ENCODE measurements at regions not wholly inside any gene's neighbourhood (a gene's known extent, or its start where the extent isn't known, plus 50 kb on each side); places are given as distances from the start of the nearest gene placed in this dataset.

DNA sequence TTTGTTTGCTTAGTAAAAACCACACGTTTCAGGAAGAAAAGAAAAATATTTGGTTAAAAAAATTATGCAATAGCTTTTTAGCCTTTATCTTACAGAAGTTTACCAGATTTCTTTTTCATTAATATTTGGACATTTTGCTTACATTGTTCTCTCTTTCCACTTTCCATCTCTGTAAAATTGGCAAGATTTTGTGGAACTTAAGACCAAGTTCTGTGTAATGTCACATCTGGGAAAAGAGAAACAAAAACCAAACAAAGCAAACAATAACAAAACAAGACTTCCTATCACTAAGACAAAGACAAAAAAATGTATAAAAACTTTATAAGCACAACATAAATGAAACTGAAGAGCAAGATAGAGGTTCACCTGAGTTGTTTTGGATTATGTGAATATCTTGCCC is 1392.1 kb upstream of the CELF4 start:
- DNase-seq: no peak
- 20 to 55% (median 36%) methylated on average over 1 of the region's 1 CpG for WGBS, 5 donors
- intact Hi-C loops (cut with DNase I; ENCODE audit: low total_unique reads): no loop called here

DNA sequence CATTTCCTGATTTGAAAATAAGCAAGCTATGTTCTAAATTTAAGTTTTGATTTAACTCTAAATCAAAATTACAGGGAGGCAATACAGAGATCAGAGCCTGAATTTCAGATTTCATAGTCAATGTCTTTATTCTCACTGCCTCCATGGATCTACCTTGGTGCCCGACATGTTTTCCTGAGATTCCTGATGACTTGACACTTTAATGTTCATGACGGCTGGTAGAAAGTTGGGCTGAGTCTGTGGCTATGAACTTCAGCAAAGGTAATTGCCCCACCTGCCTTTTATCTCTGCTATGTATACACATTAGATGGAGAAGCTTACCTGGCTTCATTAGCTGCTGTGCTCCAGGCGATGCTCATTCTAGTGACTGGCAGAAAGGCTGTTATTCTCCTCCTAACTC is 1390.5 kb upstream of the CELF4 start:
- Histone ChIP-seq H3K36me3 (no peaks in the 10 kb centered on the region), H3K27me3 (replicated peaks in 1 of 7) (no peaks in the 10 kb centered on the region), H3K4me3 (no peak overlapping the region), H3K9me3 (no peaks in the 10 kb centered on the region), H3K27ac (no peak overlapping the region), H3K4me1 (no peaks in the 10 kb centered on the region)
- TF ChIP-seq, protein P1, sequence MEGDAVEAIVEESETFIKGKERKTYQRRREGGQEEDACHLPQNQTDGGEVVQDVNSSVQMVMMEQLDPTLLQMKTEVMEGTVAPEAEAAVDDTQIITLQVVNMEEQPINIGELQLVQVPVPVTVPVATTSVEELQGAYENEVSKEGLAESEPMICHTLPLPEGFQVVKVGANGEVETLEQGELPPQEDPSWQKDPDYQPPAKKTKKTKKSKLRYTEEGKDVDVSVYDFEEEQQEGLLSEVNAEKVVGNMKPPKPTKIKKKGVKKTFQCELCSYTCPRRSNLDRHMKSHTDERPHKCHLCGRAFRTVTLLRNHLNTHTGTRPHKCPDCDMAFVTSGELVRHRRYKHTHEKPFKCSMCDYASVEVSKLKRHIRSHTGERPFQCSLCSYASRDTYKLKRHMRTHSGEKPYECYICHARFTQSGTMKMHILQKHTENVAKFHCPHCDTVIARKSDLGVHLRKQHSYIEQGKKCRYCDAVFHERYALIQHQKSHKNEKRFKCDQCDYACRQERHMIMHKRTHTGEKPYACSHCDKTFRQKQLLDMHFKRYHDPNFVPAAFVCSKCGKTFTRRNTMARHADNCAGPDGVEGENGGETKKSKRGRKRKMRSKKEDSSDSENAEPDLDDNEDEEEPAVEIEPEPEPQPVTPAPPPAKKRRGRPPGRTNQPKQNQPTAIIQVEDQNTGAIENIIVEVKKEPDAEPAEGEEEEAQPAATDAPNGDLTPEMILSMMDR (IDR thresholded peaks at IDR 0.05 in 8 of 11, conservative IDR thresholded peaks at IDR 0.05 in 3 of 11): no peak
- TF ChIP-seq POLR2A (IDR thresholded peaks at IDR 0.05) (no peak), POLR2AphosphoS5 (IDR thresholded peaks at IDR 0.05) (no peak)
- WGBS, 5 donors: 81 to 95% (median 84%) methylated on average over 3 of the region's 3 CpGs
- intact Hi-C loops (cut with DNase I; ENCODE audit: low total_unique reads): no loop called here
- no peak for DNase-seq

More for the DNA sequence above, 1392.1 kb upstream of the CELF4 start:
- H3K4me1 ChIP-seq: no peaks in the 10 kb centered on the region
- H3K27me3 ChIP-seq (replicated peaks in 1 of 7): no peaks in the 10 kb centered on the region
- no peaks in the 10 kb centered on the region for H3K36me3 ChIP-seq
- no peaks in the 10 kb centered on the region for H3K9me3 ChIP-seq
- H3K4me3 ChIP-seq: no peak overlapping the region
- TF ChIP-seq, protein P1 (IDR thresholded peaks at IDR 0.05 in 8 of 11, conservative IDR thresholded peaks at IDR 0.05 in 3 of 11): no peak
- TF ChIP-seq POLR2A (IDR thresholded peaks at IDR 0.05) (no peak), POLR2AphosphoS5 (IDR thresholded peaks at IDR 0.05) (no peak)
- no peak overlapping the region for H3K27ac ChIP-seq

DNA sequence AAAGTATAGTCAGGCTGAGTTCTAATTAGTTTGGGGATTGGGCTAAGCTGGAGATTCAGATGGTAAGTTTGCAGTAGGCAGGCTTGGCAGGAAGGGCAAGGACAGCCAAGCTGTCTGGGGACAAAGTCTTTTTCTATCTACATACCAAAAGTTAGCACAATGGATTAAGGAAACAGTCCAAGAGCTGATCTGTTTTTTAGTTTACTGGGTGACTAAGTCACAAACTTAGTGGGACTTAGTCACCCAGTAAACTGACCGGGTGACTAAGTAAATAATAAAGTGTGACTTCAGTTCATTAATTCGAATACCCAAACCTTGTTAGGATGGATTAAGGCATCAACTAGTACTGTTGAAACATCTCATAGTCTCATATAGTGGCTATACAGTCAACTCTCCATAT is 1386.0 kb upstream of the CELF4 start:
- no peaks in the 10 kb centered on the region for H3K4me1 ChIP-seq
- intact Hi-C loops (cut with DNase I; ENCODE audit: low total_unique reads): no loop called here

DNA sequence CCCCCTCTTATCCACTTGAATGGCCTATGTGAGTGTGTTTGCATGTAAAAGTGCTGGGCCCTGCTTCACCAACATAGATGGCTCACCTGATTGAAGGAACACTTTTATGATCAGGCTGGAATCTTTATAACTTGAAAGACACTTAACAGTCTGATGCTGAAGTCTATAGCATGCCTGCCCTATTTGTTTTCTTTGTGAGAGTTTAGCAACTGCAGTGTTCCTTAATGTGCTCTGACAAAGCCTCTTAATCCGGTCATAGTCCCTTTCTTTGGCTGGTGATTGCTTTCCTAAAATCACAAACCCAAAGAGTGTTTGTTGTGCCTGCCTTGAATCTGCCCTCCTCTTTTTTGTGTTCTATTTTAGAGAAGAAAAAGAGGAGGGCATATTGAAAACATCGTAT is 1382.8 kb upstream of the CELF4 start:
- intact Hi-C loops (cut with DNase I; ENCODE audit: low total_unique reads): no loop called here
- Histone ChIP-seq H3K4me3 (no peak overlapping the region), H3K36me3 (no peaks in the 10 kb centered on the region), H3K4me1 (no peaks in the 10 kb centered on the region), H3K27ac (no peak overlapping the region), H3K9me3 (peaks cover 0 to 10% (median 0%) of the 10 kb centered on the region in 8 donors), H3K27me3 (replicated peaks in 1 of 7) (no peaks in the 10 kb centered on the region)
- 83 to 95% (median 89%) methylated on average over 2 of the region's 2 CpGs for WGBS, 5 donors
- TF ChIP-seq, protein P1 (IDR thresholded peaks at IDR 0.05 in 8 of 11, conservative IDR thresholded peaks at IDR 0.05 in 3 of 11): no peak
- TF ChIP-seq POLR2A (IDR thresholded peaks at IDR 0.05): no peak
- TF ChIP-seq POLR2AphosphoS5 (IDR thresholded peaks at IDR 0.05): no peak
- DNase-seq: no peak

More for the DNA sequence above, 1386.0 kb upstream of the CELF4 start:
- WGBS, 5 donors: 73 to 90% (median 80%) methylated on average over 2 of the region's 2 CpGs
- H3K4me3 ChIP-seq: no peak overlapping the region
- no peaks in the 10 kb centered on the region for H3K9me3 ChIP-seq
- H3K27ac ChIP-seq: no peak overlapping the region
- no peak for DNase-seq
- TF ChIP-seq POLR2A (IDR thresholded peaks at IDR 0.05) (no peak), POLR2AphosphoS5 (IDR thresholded peaks at IDR 0.05) (no peak)
- TF ChIP-seq, protein P1 (IDR thresholded peaks at IDR 0.05 in 8 of 11, conservative IDR thresholded peaks at IDR 0.05 in 3 of 11): no peak
- no peaks in the 10 kb centered on the region for H3K36me3 ChIP-seq
- H3K27me3 ChIP-seq (replicated peaks in 1 of 7): no peaks in the 10 kb centered on the region
